HG03039 (cell line): ENCODE measurements at regions not wholly inside any gene's neighbourhood (a gene's known extent, or its start where the extent isn't known, plus 50 kb on each side); places are given as distances from the start of the nearest gene placed in this dataset.

ENCODE experiments used
- ATAC-seq: cut with Tn5 transposase; IDR thresholded peaks from one replicate; pipeline ENCODE4 v1.9.1; 2021; ENCODE audit warnings: mild to moderate bottlenecking, moderate library complexity; ENCODE audit not compliant: unreplicated experiment

DNA sequence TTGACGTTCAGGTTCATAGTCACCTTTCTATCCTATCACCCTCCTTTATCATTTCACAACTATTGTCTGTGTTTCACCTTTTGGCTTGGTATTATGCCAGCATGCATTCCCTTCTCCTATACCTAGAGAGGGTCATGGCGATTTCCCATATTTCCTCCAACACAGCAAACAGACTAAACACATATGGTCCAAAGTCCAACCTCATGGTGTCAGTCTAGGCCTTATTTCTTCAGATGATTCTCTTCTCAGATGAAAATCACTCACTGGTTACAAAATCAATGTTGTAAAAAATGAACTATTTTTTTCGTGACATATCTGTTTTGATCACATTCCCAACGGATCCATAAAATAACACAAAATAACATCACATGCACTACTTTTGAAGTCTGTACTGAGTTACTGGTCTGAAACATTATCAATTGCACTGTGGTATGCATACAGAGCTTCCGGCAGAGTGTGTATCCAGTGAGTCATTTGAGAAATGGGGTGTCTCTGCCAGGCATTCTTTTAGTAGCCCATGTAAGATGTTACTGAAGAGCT is 204.8 kb upstream of the GALNT5 start:
- no peak for ATAC-seq

GRCh38 chr2:157053876-157054275 is 203.6 kb upstream of the GALNT5 start:
- no peak for ATAC-seq

DNA sequence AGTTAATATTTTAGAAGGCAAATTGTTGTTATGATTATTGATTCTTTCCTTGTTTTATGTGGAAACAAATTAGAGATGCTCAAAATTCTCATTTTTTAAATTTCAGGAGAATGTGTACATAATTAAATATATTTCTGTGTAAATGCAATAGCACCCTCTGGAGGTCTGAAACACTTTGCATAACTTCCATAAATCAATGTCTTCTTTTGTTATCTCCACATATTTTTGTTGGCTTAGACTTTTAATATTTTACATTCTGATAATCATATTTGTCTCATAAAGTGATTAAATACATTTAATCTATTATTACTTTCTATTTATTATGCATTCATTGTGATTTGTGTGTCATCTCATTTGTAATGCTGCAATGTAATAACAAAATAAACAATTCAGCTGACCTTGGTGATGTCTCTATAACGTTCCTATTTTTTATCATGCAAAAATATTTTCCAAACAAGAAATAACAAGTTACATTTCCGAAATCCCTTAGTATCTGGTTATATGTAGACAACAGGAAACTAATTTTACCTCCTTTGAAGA is 201.8 kb upstream of the GALNT5 start:
- no peak for ATAC-seq

- no peak for ATAC-seq
These were observed 201.3 kb upstream of the GALNT5 start for GRCh38 chr2:157056200-157056676.

DNA sequence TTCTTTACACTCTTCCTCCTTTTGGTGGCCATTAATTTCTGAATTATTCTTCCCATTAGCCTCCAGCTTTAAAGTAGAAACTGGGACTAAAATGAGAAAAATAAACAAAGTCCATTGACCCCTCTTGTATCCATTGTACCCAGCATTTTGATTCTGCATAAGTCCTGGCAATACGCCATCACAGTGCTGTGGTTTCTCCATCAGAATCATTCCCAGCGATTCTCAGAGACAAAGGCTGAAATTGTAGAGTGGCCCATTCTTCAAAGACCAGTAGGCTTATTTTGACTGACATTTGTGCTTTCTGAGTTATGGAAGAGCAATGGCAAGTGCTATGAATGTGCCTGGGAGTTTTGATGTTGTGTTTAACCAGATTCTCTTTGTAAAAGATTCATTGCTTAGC is 199.3 kb upstream of the GALNT5 start:
- ATAC-seq: no peak

- ATAC-seq: no peak
These were observed 198.5 kb upstream of the GALNT5 start for GRCh38 chr2:157059036-157059435.

GRCh38 chr2:157061799-157062198 is 195.7 kb upstream of the GALNT5 start:
- peak; percentile 89 for ATAC-seq

DNA sequence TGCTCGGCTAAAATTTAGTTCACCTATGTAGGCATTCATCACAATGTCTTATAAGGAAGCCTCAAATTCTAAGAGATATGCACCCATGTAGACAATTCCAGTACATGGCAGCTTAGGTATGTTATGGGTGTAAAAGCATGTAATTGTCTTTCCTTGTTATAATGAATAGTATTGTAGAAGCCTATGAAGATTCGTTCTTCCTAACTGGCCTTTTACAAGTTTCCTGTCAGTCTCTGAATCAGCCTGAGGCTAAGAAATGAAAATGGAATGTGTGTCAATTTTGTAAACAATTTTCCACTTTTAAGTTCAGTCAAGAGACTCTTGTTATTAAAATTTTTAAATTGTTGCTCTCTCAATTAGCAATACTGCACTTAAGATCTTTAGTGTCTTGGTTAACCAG is 189.9 kb upstream of the GALNT5 start:
- no peak for ATAC-seq

GRCh38 chr2:157068237-157068636 is 189.3 kb upstream of the GALNT5 start:
- no peak for ATAC-seq

- ATAC-seq: no peak
These were observed 181.6 kb upstream of the GALNT5 start for GRCh38 chr2:157075924-157076323.

DNA sequence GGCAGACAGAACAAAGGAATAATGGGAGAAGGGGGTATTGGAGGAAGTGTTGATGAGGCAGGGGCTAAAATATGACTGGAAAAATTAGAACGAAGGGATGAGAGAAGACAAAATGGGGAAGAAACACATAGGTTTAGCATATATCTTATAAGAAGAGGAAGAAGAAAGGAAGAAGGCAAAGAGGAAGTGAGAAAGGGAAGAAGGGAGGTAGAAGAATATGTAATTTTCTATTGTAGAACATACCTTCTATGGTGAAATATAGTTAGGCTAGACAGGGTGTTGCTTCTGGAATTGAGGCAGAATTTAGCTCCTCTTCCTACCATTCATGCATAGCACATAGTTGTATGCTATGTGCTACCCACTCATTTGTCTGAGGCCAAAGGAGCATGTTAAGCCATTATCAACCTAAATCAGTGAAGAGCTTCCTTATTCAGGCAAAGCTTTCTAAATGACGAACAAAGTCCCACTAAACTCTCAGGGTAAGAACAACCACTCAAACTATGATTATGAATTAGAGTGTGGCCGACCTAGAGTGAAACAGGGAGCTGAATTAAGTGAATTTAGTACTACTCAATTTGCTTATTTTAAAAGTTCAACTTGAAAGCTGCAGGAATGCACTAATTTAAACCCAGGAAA is 180.9 kb upstream of the GALNT5 start:
- peak; percentile 73 for ATAC-seq

DNA sequence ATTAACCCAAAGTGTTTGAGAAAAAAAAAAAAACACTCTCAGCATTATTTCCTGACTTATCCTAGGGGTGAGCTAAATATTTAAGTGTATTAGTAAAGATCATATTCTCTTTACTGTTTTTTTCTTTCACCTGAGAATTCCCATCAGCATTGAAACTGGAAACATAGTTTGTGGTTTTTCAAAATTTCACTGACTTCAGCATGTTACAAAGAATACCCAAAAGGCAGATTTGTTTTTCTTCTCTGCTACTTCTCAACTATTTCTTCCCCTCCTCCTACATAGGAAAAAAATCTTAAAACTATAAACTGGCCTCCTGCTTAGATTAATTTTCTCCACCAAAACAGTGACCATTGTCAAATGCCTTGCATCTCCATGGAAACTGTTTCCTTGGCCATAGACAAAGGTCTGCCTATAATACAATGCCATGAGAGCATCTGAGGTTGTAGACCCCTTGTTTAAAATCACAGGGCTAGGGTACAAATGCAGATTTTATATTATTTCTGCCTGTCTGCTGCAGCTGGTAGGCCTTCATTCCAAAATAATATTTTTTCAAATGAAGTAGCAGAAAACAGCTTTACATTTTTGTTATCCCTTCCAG is 179.7 kb upstream of the GALNT5 start:
- no peak for ATAC-seq

GRCh38 chr2:157082950-157083349 is 174.6 kb upstream of the GALNT5 start:
- no peak for ATAC-seq

DNA sequence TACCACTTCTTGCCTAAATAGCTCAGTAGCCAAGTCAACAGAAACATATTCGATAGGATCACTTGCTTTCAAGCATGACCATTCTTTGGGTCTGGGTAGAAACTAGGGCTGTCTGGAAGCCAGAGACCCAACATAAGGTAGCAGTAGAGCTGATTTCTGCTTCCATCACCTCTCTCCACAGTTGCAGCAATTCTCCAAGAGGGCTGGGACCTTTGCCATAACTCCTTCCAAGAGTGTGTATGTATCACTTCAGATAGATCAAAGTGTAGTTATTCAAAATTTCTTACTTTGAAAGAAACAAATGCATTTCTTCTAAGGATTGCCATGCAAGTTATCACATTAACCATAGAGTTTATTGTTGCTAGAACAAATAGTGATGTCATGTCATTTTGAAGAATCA is 172.0 kb upstream of the GALNT5 start:
- no peak for ATAC-seq

DNA sequence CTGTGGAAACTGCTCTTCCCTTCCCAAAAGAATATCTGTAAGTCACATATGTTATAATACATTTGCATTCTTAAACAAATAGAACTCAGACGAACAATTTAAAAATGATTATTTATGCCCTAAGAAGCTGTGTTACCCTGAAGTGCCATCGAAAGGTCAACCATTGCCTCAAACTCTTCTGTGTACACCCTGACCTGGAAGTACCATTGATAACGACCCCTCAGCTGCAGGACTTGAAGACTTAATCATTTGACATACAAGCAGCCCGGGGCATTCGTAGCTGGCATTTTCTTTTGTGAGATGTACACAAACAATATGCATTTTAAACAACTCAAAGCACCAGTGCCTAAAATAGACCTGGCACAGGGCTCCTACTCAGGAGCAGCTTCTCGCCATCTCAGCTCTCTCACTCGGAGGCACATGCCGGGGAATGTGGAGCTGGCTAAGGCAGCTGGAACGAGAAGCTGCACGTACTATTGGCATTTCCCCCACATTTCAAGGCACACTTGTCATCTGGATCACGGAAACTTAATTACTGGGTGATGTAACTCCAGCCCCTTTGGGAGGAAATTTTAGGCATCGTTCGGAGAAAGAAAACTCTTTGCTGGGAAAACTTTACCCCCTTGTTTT is 170.0 kb upstream of the GALNT5 start:
- ATAC-seq: no peak

DNA sequence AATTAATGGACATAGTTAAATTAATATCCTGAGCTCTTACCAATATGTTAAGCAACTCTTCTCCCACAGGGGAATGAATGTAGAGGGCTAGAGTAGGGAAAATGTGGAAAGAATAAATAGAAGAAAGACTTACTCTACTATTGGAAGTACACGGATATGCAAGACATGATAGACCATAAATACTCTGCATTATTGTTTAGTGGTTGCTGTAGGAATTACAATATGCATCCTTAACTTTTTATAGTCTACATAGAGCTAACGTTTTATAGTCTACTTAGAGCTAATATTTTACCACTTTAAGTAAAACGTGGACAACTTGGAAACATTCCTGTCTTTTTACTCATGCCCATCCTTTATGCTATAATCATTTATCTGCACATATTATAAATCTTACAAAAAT is 163.8 kb upstream of the GALNT5 start:
- no peak for ATAC-seq

DNA sequence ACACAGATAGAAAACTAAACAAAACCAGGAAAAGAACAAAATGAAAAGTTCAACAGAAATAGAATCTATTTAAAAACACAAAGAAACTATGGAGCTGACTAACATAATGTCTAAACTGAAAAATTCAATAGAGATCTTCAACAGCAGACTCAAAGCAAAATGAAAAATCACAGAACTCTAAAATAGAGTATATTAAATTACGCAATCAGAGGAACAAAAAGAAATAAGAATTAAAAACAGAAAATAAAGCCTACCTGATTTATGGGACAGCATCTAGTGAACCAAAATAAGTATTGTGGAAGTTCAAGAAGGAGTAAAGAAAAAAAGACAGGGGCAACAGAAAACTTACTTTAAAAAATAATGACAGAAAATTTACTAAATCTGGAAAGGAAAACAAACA is 152.1 kb upstream of the GALNT5 start:
- ATAC-seq: no peak

DNA sequence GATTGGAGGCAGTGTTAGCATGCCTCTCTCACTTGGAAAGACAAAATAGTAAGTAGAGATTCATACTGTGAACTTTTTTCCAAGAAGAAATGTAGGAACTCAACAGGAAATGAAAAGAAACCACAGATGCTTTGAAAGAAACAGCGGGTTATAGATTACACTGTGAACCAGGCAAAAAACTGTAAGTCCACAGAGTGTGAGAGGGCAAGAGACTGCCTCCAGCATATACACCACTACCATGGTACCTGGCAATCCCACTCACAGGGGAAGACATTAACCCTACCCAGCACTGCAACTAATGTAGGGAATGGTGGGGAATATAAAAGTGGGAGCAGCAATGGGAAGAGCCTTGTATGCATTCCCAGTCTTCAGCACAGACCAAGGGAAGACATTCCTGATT is 150.6 kb upstream of the GALNT5 start:
- ATAC-seq: no peak

- ATAC-seq: no peak
These were observed 150.0 kb upstream of the GALNT5 start for GRCh38 chr2:157107460-157107859.

DNA sequence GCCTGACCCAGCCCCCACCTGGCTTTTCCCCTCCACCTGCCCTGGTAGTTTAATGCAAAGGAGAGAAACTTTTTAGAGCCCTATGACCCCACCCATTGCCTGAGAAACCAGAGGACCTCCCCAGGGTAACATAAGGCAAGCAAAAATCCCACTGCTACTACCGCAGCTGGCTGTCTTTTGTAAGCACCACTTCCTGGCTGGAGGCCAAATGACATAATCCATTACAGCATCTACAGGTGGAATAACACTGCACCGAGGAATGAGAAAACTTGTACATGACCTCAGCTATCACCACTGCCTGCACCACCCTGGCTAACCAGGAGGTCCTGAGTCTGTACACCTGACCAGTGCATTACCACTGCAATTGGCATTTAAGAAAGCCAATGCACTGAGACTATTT is 149.6 kb upstream of the GALNT5 start:
- no peak for ATAC-seq

DNA sequence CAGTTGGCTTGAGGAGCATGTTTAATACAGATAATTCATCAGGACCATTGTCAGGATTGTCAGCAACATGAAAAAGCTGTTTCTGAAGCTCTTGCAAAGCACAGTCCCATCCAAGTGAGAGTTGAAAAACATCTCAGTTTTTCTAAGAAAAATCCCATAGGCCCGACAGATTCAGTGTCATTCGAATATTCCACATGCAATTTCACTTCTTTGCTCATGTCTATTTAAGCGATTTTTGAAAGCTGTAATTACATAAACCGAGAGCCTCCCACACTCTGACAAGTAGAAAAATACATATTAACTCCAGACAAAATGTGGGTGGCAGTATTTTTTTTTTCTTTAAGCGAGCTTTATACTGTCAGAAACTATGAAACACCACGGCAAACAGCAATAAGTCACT is 134.7 kb upstream of the GALNT5 start:
- no peak for ATAC-seq

- no peak for ATAC-seq
These were observed 132.8 kb upstream of the GALNT5 start for GRCh38 chr2:157124731-157125130.
